Ovary (tissue), 3 donors: ENCODE measurements at regions not wholly inside any gene's neighbourhood (a gene's known extent, or its start where the extent isn't known, plus 50 kb on each side); places are given as distances from the start of the nearest gene placed in this dataset.

Experiments used
- POLR2A ChIP-seq: fragments of 450-650 bp; IDR thresholded peaks from one replicate; pipeline ENCODE4 v1.6.1; 2017; ENCODE audit warnings: antibody characterized with exemption, mild to moderate bottlenecking, moderate library complexity
- TF ChIP-seq, protein P1 (sequence below), 3 donors: fragments of 450-650 bp in 2 of 3; fragments of 200-600 bp in 1 of 3; IDR thresholded peaks; one replicate each; pipeline versions ENCODE4 v1.5.1 to v1.8.0; 2016 to 2022; ENCODE audit warnings: antibody characterized with exemption in 3 of 3, mild to moderate bottlenecking in 1 of 3
- donor health status: DM: no; HTN: no; CAD: no.

DNA sequence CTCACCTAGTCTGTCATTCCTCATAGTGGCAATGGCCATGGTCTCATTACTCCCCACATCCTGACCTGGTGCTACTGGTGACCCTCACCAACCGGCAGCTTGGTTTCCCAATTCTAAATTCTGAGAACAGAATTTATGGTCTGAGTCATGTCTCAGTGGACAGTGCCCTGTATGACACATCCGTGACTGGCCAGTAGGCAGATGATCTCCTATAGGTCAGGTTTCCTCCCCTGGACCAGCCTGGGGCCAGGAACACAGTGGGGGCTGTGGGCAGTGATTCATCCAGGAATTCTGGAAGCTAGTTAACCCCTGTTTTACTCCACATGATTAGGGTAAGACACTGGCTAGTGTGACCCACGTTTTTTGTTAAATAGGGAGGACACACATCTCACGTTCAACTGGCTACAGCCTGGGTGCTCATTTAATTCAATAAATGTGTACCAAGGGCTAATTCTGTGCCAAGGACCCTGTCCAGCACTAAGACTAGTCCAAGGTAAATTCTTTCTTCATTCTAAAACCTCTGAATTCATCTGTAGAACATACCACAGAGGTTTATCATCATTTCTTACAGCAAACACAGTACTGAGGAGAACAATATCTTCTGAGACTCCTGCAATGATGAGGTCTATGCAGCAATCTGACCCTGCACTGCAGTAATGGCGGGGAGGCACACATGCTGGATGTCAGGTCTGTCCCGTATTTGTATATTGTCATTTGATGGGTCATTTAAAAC is 249.6 kb upstream of the TBX3 start:
- no peak for TF ChIP-seq POLR2A
- TF ChIP-seq, protein P1, sequence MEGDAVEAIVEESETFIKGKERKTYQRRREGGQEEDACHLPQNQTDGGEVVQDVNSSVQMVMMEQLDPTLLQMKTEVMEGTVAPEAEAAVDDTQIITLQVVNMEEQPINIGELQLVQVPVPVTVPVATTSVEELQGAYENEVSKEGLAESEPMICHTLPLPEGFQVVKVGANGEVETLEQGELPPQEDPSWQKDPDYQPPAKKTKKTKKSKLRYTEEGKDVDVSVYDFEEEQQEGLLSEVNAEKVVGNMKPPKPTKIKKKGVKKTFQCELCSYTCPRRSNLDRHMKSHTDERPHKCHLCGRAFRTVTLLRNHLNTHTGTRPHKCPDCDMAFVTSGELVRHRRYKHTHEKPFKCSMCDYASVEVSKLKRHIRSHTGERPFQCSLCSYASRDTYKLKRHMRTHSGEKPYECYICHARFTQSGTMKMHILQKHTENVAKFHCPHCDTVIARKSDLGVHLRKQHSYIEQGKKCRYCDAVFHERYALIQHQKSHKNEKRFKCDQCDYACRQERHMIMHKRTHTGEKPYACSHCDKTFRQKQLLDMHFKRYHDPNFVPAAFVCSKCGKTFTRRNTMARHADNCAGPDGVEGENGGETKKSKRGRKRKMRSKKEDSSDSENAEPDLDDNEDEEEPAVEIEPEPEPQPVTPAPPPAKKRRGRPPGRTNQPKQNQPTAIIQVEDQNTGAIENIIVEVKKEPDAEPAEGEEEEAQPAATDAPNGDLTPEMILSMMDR (IDR thresholded peaks at IDR 0.05) = no peak
